GM18870 (cell line): ENCODE measurements at regions not wholly inside any gene's neighbourhood (a gene's known extent, or its start where the extent isn't known, plus 50 kb on each side); places are given as distances from the start of the nearest gene placed in this dataset.

Experiments
- ATAC-seq: cut with Tn5 transposase; IDR thresholded peaks from one replicate; pipeline ENCODE4 v1.9.1; 2021; ENCODE audit warnings: moderate library complexity; ENCODE audit not compliant: unreplicated experiment

GRCh38 chr11:15757048-15757698 is 599.2 kb downstream of the SOX6 start:
- peak; percentile 63 for ATAC-seq

GRCh38 chr11:15758857-15759465 is 597.4 kb downstream of the SOX6 start:
- ATAC-seq, result no peak

- no peak for ATAC-seq
Measured at GRCh38 chr11:15761235-15761634, 595.1 kb downstream of the SOX6 start.

GRCh38 chr11:15764326-15764725 is 592.0 kb downstream of the SOX6 start:
- no peak for ATAC-seq

- no peak for ATAC-seq
Measured at GRCh38 chr11:15764948-15765347, 591.4 kb downstream of the SOX6 start.

- peak; percentile 48 for ATAC-seq
Measured at GRCh38 chr11:15765530-15765929, 590.8 kb downstream of the SOX6 start.

GRCh38 chr11:15768321-15768720 is 588.0 kb downstream of the SOX6 start:
- no peak for ATAC-seq

- no peak for ATAC-seq
Measured at GRCh38 chr11:15769203-15769602, 587.1 kb downstream of the SOX6 start.

- no peak for ATAC-seq
Measured at GRCh38 chr11:15770798-15771414, 585.4 kb downstream of the SOX6 start.

GRCh38 chr11:15772547-15772946 is 583.8 kb downstream of the SOX6 start:
- no peak for ATAC-seq

GRCh38 chr11:15772981-15773380 is 583.4 kb downstream of the SOX6 start:
- ATAC-seq, result no peak

- no peak for ATAC-seq
Measured at GRCh38 chr11:15773476-15774387, 582.6 kb downstream of the SOX6 start.

GRCh38 chr11:15774388-15774939 is 581.9 kb downstream of the SOX6 start:
- no peak for ATAC-seq

GRCh38 chr11:15775015-15775541 is 581.3 kb downstream of the SOX6 start:
- ATAC-seq, result no peak

- no peak for ATAC-seq
Measured at GRCh38 chr11:15775797-15776196, 580.5 kb downstream of the SOX6 start.

GRCh38 chr11:15776366-15776765 is 580.0 kb downstream of the SOX6 start:
- no peak for ATAC-seq

- no peak for ATAC-seq
Measured at GRCh38 chr11:15779518-15779917, 576.8 kb downstream of the SOX6 start.

- ATAC-seq, result no peak
Measured at GRCh38 chr11:15780382-15780781, 576.0 kb downstream of the SOX6 start.

GRCh38 chr11:15780837-15781236 is 575.5 kb downstream of the SOX6 start:
- ATAC-seq, result no peak

- no peak for ATAC-seq
Measured at GRCh38 chr11:15783619-15784018, 572.7 kb downstream of the SOX6 start.
